GM19043 (cell line): ENCODE measurements at regions not wholly inside any gene's neighbourhood (a gene's known extent, or its start where the extent isn't known, plus 50 kb on each side); places are given as distances from the start of the nearest gene placed in this dataset.

Source experiments
- ATAC-seq: cut with Tn5 transposase; IDR thresholded peaks from one replicate; pipeline ENCODE4 v1.9.1; 2021; ENCODE audit warnings: low read depth; ENCODE audit not compliant: unreplicated experiment

- ATAC-seq, result no peak
These were observed 185.0 kb downstream of the SEMA6A start for GRCh38 chr5:116389601-116390000.

- no peak for ATAC-seq
These were observed 185.9 kb downstream of the SEMA6A start for GRCh38 chr5:116388564-116389258.

- no peak for ATAC-seq
These were observed 186.9 kb downstream of the SEMA6A start for GRCh38 chr5:116387738-116388137.

GRCh38 chr5:116386633-116387032 is 188.0 kb downstream of the SEMA6A start:
- ATAC-seq, result no peak

GRCh38 chr5:116382874-116383266 is 191.8 kb downstream of the SEMA6A start:
- no peak for ATAC-seq

- ATAC-seq, result no peak
These were observed 192.4 kb downstream of the SEMA6A start for GRCh38 chr5:116382032-116382873.

- no peak for ATAC-seq
These were observed 193.4 kb downstream of the SEMA6A start for GRCh38 chr5:116381201-116381600.

- no peak for ATAC-seq
These were observed 194.0 kb downstream of the SEMA6A start for GRCh38 chr5:116380621-116381020.

- ATAC-seq, result no peak
These were observed 195.3 kb downstream of the SEMA6A start for GRCh38 chr5:116379306-116379705.

GRCh38 chr5:116378777-116379121 is 195.9 kb downstream of the SEMA6A start:
- ATAC-seq, result no peak

GRCh38 chr5:116378007-116378776 is 196.4 kb downstream of the SEMA6A start:
- no peak for ATAC-seq

- no peak for ATAC-seq
These were observed 197.2 kb downstream of the SEMA6A start for GRCh38 chr5:116377276-116378006.

GRCh38 chr5:116375926-116376325 is 198.7 kb downstream of the SEMA6A start:
- ATAC-seq, result no peak

GRCh38 chr5:116374434-116374852 is 200.2 kb downstream of the SEMA6A start:
- peak; percentile 52 for ATAC-seq

GRCh38 chr5:116372931-116373597 is 201.6 kb downstream of the SEMA6A start:
- no peak for ATAC-seq

- ATAC-seq, result no peak
These were observed 202.7 kb downstream of the SEMA6A start for GRCh38 chr5:116371935-116372334.

- ATAC-seq, result no peak
These were observed 203.2 kb downstream of the SEMA6A start for GRCh38 chr5:116371431-116371830.

GRCh38 chr5:116370886-116371285 is 203.7 kb downstream of the SEMA6A start:
- ATAC-seq, result no peak

- ATAC-seq, result no peak
These were observed 204.5 kb downstream of the SEMA6A start for GRCh38 chr5:116370149-116370548.

- no peak for ATAC-seq
These were observed 209.6 kb downstream of the SEMA6A start for GRCh38 chr5:116365006-116365496.
